K562 (cell line): ENCODE measurements at regions not wholly inside any gene's neighbourhood (a gene's known extent, or its start where the extent isn't known, plus 50 kb on each side); places are given as distances from the start of the nearest gene placed in this dataset.

Source experiments
- ATAC-seq: fragments of 200-7000 bp; cut with Tn5 transposase; 3 replicates; pipeline ENCODE4 v1.9.1; 2020; ENCODE audit warnings: moderate library complexity
- BruUV-seq: library from RNA; stranded (reverse); fragments of 400-500 nt; replicated peaks from 2 replicates; lab custom pipeline; 2021; lab: Mats Ljungman, UMichigan
- CTCF ChIA-PET: fragments of 300-600 bp; formaldehyde crosslinking; extraction: SDS; loops from one replicate; lab custom pipeline; 2021; ENCODE audit warnings: low intra/inter-chr PET ratio; lab: Yijun Ruan, JAX
- POLR2A ChIA-PET: fragments of 300-600, 350-650 bp; sonication (Branson Sonifier 250); formaldehyde crosslinking; extraction: SDS; loops from one replicate; lab custom pipeline; 2021; ENCODE audit warnings: antibody characterized with exemption, inconsistent platforms; lab: Yijun Ruan, JAX
- DNase-seq, 4 experiments: peaks; one replicate each; pipeline versions ENCODE4 v3.0.0 to v3.0.0-alpha.2; 2011 to 2018; ENCODE audit warnings: low spot score in 3 of 4, mixed read lengths in 3 of 4; ENCODE audit errors: extremely low read depth in 1 of 4
- FAIRE-seq: peaks from 2 replicates; lab custom pipeline; 2011; peaks lifted over from hg19 to GRCh38; lab: Jason Lieb, UNC
- H2AFZ ChIP-seq: 2 replicates; pipeline ENCODE4 v1.6.0; 2011; ENCODE audit warnings: low read depth, low read length, control low read depth, inconsistent platforms
- H3K27ac ChIP-seq: fragments of 200-600 bp; 3 replicates; pipeline ENCODE4 v1.8.0; 2011; ENCODE audit warnings: low read depth, mild to moderate bottlenecking, control low read depth, inconsistent platforms, low read length, moderate library complexity, mixed read lengths; ENCODE audit errors: extremely low read depth
- H3K27me3 ChIP-seq, 2 experiments: fragments of 300-600 bp in 1 of 2; 2 replicates in 1 of 2; 3 replicates in 1 of 2; pipeline versions ENCODE4 v1.6.0 to v1.8.0; 2011; ENCODE audit warnings: inconsistent platforms in 2 of 2, low read length in 2 of 2, mild to moderate bottlenecking in 1 of 2, mixed read lengths in 1 of 2, moderate library complexity in 1 of 2; ENCODE audit not compliant: control insufficient read depth in 2 of 2, insufficient read depth in 2 of 2
- H3K36me3 ChIP-seq: fragments of 300-600 bp; 3 replicates; pipeline ENCODE4 v1.8.0; 2011; ENCODE audit warnings: mild to moderate bottlenecking, low read length, inconsistent platforms; ENCODE audit not compliant: control insufficient read depth, insufficient read depth
- H3K4me1 ChIP-seq, 2 experiments: fragments of 200-600 bp in 1 of 2; replicated peaks in 1 of 2; 2 replicates in 1 of 2; 3 replicates in 1 of 2; pipeline versions ENCODE4 v1.5.1 to v1.8.0; 2011; ENCODE audit warnings: inconsistent platforms in 2 of 2, low read length in 2 of 2, mild to moderate bottlenecking in 1 of 2, mixed read lengths in 1 of 2, moderate library complexity in 1 of 2; ENCODE audit not compliant: control insufficient read depth in 2 of 2, insufficient read depth in 2 of 2
- H3K4me2 ChIP-seq: 2 replicates; pipeline ENCODE4 v1.6.1; 2011; ENCODE audit warnings: low read length, control low read depth, inconsistent platforms, mixed read lengths; ENCODE audit not compliant: insufficient read depth
- H3K4me3 ChIP-seq: fragments of 200-600 bp; sonication (generic), shearing (Covaris generic); 2 replicates; pipeline ENCODE4 v1.5.1; 2016; ENCODE audit warnings: control low read depth, inconsistent platforms
- H3K79me2 ChIP-seq: fragments of 200-600 bp; 3 replicates; pipeline ENCODE4 v1.8.0; 2011; ENCODE audit warnings: low read length, inconsistent platforms; ENCODE audit not compliant: control insufficient read depth, insufficient read depth
- H3K9ac ChIP-seq, 2 experiments: 2 replicates each; pipeline versions ENCODE4 v1.6.0 to v1.6.1; 2011; ENCODE audit warnings: low read depth in 2 of 2, low read length in 2 of 2, control low read depth in 1 of 2, inconsistent platforms in 1 of 2, mild to moderate bottlenecking in 1 of 2, mixed read lengths in 1 of 2; ENCODE audit not compliant: insufficient read depth in 1 of 2
- H3K9me1 ChIP-seq: one replicate; pipeline ENCODE4 v1.6.0; 2011; ENCODE audit warnings: inconsistent platforms, mild to moderate bottlenecking, low read length, moderate library complexity; ENCODE audit not compliant: control insufficient read depth, insufficient read depth
- H3K9me3 ChIP-seq: replicated peaks from 2 replicates; pipeline ENCODE4 v1.5.1; 2011; ENCODE audit warnings: low read depth, low read length, inconsistent platforms; ENCODE audit not compliant: control insufficient read depth, insufficient read depth
- H4K20me1 ChIP-seq: replicated peaks from 2 replicates; pipeline ENCODE4 v1.6.1; 2011; ENCODE audit warnings: low read length, inconsistent platforms, mixed read lengths; ENCODE audit not compliant: control insufficient read depth, insufficient read depth
- CEBPG ChIP-seq, 3 experiments: fragments of 200-800 bp in 1 of 3; sonication (Bioruptor generic) in 1 of 3; sonication (generic) in 1 of 3; formaldehyde crosslinking in 1 of 3; IDR thresholded peaks in 2 of 3; conservative IDR thresholded peaks in 1 of 3; 2 replicates each; pipeline versions ENCODE4 v1.6.1 to v1.8.0; 2016 to 2022; ENCODE audit warnings: missing compliant biosample characterization in 2 of 3, missing genetic modification characterization in 2 of 3, mild to moderate bottlenecking in 1 of 3, missing genetic modification reagents in 1 of 3
- CHD1 ChIP-seq: fragments of 200-600 bp; sonication (generic); IDR thresholded peaks from one replicate; pipeline ENCODE4 v1.6.1; 2012; ENCODE audit warnings: mild to moderate bottlenecking, moderate library complexity, low read length, inconsistent platforms
- FOXK2 ChIP-seq, 2 experiments: fragments of 450-650 bp; IDR thresholded peaks in 1 of 2; conservative IDR thresholded peaks in 1 of 2; 2 replicates each; pipeline ENCODE4 v1.6.1; 2016; ENCODE audit warnings: low read depth in 2 of 2, mild to moderate bottlenecking in 1 of 2
- POLR2B ChIP-seq: fragments of 450-650 bp; IDR thresholded peaks from 2 replicates; pipeline ENCODE4 v1.6.1; 2018; ENCODE audit warnings: low read depth; ENCODE audit not compliant: partially characterized antibody
- TOE1 ChIP-seq, 2 experiments: fragments of 450-650 bp in 1 of 2; sonication (generic) in 1 of 2; formaldehyde crosslinking in 1 of 2; IDR thresholded peaks; 2 replicates each; pipeline versions ENCODE4 v1.7.1 to v1.8.0; 2016 to 2022; ENCODE audit warnings: borderline replicate concordance in 2 of 2, mild to moderate bottlenecking in 2 of 2, antibody characterized with exemption in 1 of 2, inconsistent platforms in 1 of 2, low read depth in 1 of 2, missing genetic modification reagents in 1 of 2, moderate library complexity in 1 of 2
- WGBS: fragments of 100-300 bp; shearing (Covaris generic); methylation state at CpG from one replicate; pipeline ENCODE4 v1.1.6; 2016; ENCODE audit warnings: low coverage, mixed read lengths; ENCODE audit not compliant: insufficient coverage; ENCODE audit errors: missing lambda C conversion rate; 5-methylcytosine and 5-hydroxymethylcytosine counted together
- in situ Hi-C: fragments of 300-500 bp; cut with MboI; formaldehyde crosslinking; loops from 4 replicates; pipeline ENCODE4 v1.15.0; 2018; ENCODE audit warnings: inconsistent platforms, mixed read lengths
- intact Hi-C: fragments of 100-400 bp; cut with micrococcal nuclease; formaldehyde crosslinking; loops from 2 replicates; pipeline ENCODE4 v1.14.2; 2022
- TF ChIP-seq, protein P1 (sequence below): sonication (generic); formaldehyde crosslinking; IDR thresholded peaks from 2 replicates; pipeline ENCODE4 v1.8.0; 2022; ENCODE audit warnings: mild to moderate bottlenecking, missing genetic modification reagents

GRCh38 chr17:71682174-71682494 is 438.7 kb upstream of the SOX9 start (continued):
- no peak for TF ChIP-seq FOXK2 (conservative IDR thresholded peaks at IDR 0.05 in 1 of 2, IDR thresholded peaks at IDR 0.05 in 1 of 2; ENCODE audit: low read depth in 2 of 2)
- TF ChIP-seq, protein P1, sequence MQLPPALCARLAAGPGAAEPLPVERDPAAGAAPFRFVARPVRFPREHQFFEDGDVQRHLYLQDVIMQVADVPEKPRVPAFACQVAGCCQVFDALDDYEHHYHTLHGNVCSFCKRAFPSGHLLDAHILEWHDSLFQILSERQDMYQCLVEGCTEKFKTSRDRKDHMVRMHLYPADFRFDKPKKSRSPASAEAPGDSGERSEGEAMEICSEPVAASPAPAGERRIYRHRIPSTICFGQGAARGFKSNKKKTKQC (CRISPR knock-in tag): no peak

GRCh38 chr17:71689782-71690181 is 431.0 kb upstream of the SOX9 start:
- no peak overlapping the region for H3K27ac ChIP-seq
- TF ChIP-seq TOE1 (IDR thresholded peaks at IDR 0.05; ENCODE audit: borderline replicate concordance): no peak
- no peak for TF ChIP-seq TOE1 (CRISPR knock-in tag; IDR thresholded peaks at IDR 0.05; ENCODE audit: borderline replicate concordance, low read depth)
- TF ChIP-seq POLR2B: no peak
- no peak for TF ChIP-seq CEBPG (CRISPR knock-in tag; IDR thresholded peaks at IDR 0.05)
- 0 out of 4 replicates have a peak, but pooled peaks of 1 of the 2 experiments have one; percentile 15 for TF ChIP-seq CEBPG (tag; conservative IDR thresholded peaks at IDR 0.05 in 1 of 2, IDR thresholded peaks at IDR 0.05 in 1 of 2)
- TF ChIP-seq CHD1: no peak
- TF ChIP-seq, all 486 proteins: peak for 1
- no peak overlapping the region for H3K4me3 ChIP-seq
- no peaks in the 10 kb centered on the region for H3K27me3 ChIP-seq
- no peaks in the 10 kb centered on the region for H3K4me1 ChIP-seq
- ChIA-PET CTCF (no interaction called here), POLR2A (no interaction called here)
- ATAC-seq (no peak), DNase-seq (no peak), FAIRE-seq (no peak)
- H4K20me1 ChIP-seq: no peaks in the 10 kb centered on the region
- no peaks in the 10 kb centered on the region for H3K79me2 ChIP-seq
- 0% methylated on average over 3 of the region's 3 CpGs for WGBS
- intact Hi-C loops: no loop called here
- no peaks in the 10 kb centered on the region for H3K9me1 ChIP-seq
- BruUV-seq: no TSS peak
- no peaks in the 10 kb centered on the region for H3K9me3 ChIP-seq
- H3K36me3 ChIP-seq: no peaks in the 10 kb centered on the region
- no peak overlapping the region for H2AFZ ChIP-seq
- no peak overlapping the region for H3K9ac ChIP-seq
- in situ Hi-C loops: no loop called here
- no peak overlapping the region for H3K4me2 ChIP-seq
